ENCODE measurements at regions not wholly inside any gene's neighbourhood (a gene's known extent, or its start where the extent isn't known, plus 50 kb on each side); places are given as distances from the start of the nearest gene placed in this dataset.

- Histone ChIP-seq H3K9me3 (ENCODE audit: insufficient read depth in 2 of 2, low read depth in 1 of 2, low read length in 1 of 2) (no peaks in the 10 kb centered on the region), H2AK5ac (ENCODE audit: low read depth, low read length) (no peak overlapping the region), H3K4me3 (ENCODE audit: extremely low read depth in 1 of 4, insufficient read depth in 2 of 4, low read depth in 3 of 4, low read length in 4 of 4) (no peak overlapping the region), H3K18ac (ENCODE audit: extremely low read depth, low read length) (no peak overlapping the region), H3K23ac (ENCODE audit: insufficient read length) (no peak overlapping the region), H3K4me2 (ENCODE audit: insufficient read depth in 1 of 2, low read depth in 2 of 2, low read length in 2 of 2) (no peak overlapping the region), H2BK12ac (ENCODE audit: low read depth, low read length) (no peak overlapping the region), H3K4ac (replicated peaks; ENCODE audit: insufficient read length, low read depth, low read length) (no peak overlapping the region), H4K8ac (ENCODE audit: extremely low read depth, insufficient read depth, low read length) (no peak overlapping the region), H2BK20ac (ENCODE audit: low read length) (no peak overlapping the region), H2BK5ac (ENCODE audit: low read depth, low read length) (no peak overlapping the region), H2BK120ac (replicated peaks; ENCODE audit: low read depth, low read length) (no peak overlapping the region), H3K4me1 (replicated peaks in 1 of 4; ENCODE audit: control insufficient read depth in 3 of 4, insufficient read depth in 4 of 4, low read length in 3 of 4) (no peaks in the 10 kb centered on the region), H4K5ac (ENCODE audit: insufficient read length, low read depth, low read length) (no peak overlapping the region), H4K20me1 (replicated peaks in 1 of 2; ENCODE audit: control insufficient read depth in 1 of 2, insufficient read depth in 2 of 2, low read length in 2 of 2) (no peaks in the 10 kb centered on the region), H2BK15ac (ENCODE audit: low read length) (no peak overlapping the region), H3K9ac (replicated peaks in 1 of 4; ENCODE audit: extremely low read depth in 1 of 4, low read depth in 3 of 4, low read length in 3 of 4) (no peak overlapping the region), H3K56ac (replicated peaks; ENCODE audit: insufficient read length, low read depth, low read length) (no peak overlapping the region), H3K79me2 (ENCODE audit: control insufficient read depth in 1 of 2, insufficient read depth in 2 of 2, low read length in 2 of 2) (peaks cover 0 to 27% of the 10 kb centered on the region in 2 experiments; a peak in 2 of 4 replicates), H3K14ac (ENCODE audit: insufficient read length) (no peak overlapping the region), H3K27me3 (replicated peaks in 1 of 4; ENCODE audit: control insufficient read depth in 3 of 4, extremely low read depth in 1 of 4, insufficient read depth in 3 of 4, low read length in 3 of 4) (no peaks in the 10 kb centered on the region), H3K36me3 (ENCODE audit: control insufficient read depth in 2 of 4, insufficient read depth in 4 of 4, low read length in 3 of 4) (no peaks in the 10 kb centered on the region), H3K23me2 (ENCODE audit: low read depth, low read length) (no peaks in the 10 kb centered on the region), H4K91ac (replicated peaks; ENCODE audit: insufficient read length, low read length) (no peak overlapping the region), H2AFZ (ENCODE audit: low read length) (no peak overlapping the region), H3K27ac (ENCODE audit: low read depth, low read length) (no peak overlapping the region), H3K79me1 (ENCODE audit: low read depth, low read length) (no peaks in the 10 kb centered on the region)
- TF ChIP-seq EGR1 (IDR thresholded peaks at IDR 0.05; ENCODE audit: borderline replicate concordance, low read depth, low read length) (no peak), EZH2 (IDR thresholded peaks at IDR 0.05; ENCODE audit: low read depth, low read length, severe bottlenecking) (no peak), SP2 (IDR thresholded peaks at IDR 0.05; ENCODE audit: low read length) (no peak), CBX8 (IDR thresholded peaks at IDR 0.05; ENCODE audit: borderline replicate concordance, low read depth, low read length) (no peak), USF2 (IDR thresholded peaks at IDR 0.05; ENCODE audit: low read length) (no peak), NRF1 (IDR thresholded peaks at IDR 0.05; ENCODE audit: low read depth, low read length) (no peak), CBX5 (IDR thresholded peaks at IDR 0.05; ENCODE audit: low read depth, low read length) (no peak), SRF (IDR thresholded peaks at IDR 0.05; ENCODE audit: low read depth, low read length) (no peak)
- no peak for DNase-seq (ENCODE audit: low read depth in 1 of 2, low spot score in 2 of 2)
- ChIA-PET CTCF (ENCODE audit: partially characterized antibody) (interaction anchor here (0.6 to 1.8 kb wide), 4 partner anchors 10 to 950 kb away, joined by 3 to 5 read pairs (median 3); no protein-coding TSS in a partner anchor), POLR2A (ENCODE audit: partially characterized antibody) (interaction anchor here (0.7 to 1.7 kb wide), 2 partner anchors 13 to 37 kb away, joined by 3 to 6 read pairs; no protein-coding TSS in a partner anchor)
- no peak for FAIRE-seq
- WGBS, 2 experiments (ENCODE audit: extremely low coverage in 1 of 2, insufficient coverage in 1 of 2, insufficient read length in 1 of 2, insufficient replicate concordance in 2 of 2, low coverage in 1 of 2, low lambda C conversion rate in 2 of 2, missing lambda C conversion rate in 1 of 2) = 88% methylated on average over 7 of the region's 7 CpGs; no CpG with 5 or more reads in 1 of the 2 experiments
Measured at GRCh38 chr6:138656364-138657064, 117.1 kb upstream of the CCDC28A start.
